ENCODE measurements at regions not wholly inside any gene's neighbourhood (a gene's known extent, or its start where the extent isn't known, plus 50 kb on each side); places are given as distances from the start of the nearest gene placed in this dataset.

DNA sequence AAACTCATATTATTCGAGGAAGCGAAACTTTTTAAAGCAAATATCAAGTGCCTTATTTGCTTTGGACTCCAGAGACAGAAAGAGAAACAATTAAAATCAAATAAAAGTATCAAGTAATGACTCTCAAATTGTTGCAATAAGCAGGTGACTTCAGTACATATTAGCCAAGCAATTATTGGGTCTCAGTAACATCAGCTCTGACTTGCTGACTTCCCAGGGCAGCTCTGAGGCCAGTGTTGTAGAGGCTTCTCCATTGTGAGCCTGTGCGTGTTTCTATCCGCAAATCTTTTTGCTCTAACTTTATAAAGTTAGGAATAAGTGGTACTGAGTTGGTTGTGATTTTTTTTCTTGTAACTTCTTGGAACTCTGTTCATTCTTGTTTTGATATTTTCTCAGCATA is 186.8 kb upstream of the PRLR start:
- TF ChIP-seq, protein P1, sequence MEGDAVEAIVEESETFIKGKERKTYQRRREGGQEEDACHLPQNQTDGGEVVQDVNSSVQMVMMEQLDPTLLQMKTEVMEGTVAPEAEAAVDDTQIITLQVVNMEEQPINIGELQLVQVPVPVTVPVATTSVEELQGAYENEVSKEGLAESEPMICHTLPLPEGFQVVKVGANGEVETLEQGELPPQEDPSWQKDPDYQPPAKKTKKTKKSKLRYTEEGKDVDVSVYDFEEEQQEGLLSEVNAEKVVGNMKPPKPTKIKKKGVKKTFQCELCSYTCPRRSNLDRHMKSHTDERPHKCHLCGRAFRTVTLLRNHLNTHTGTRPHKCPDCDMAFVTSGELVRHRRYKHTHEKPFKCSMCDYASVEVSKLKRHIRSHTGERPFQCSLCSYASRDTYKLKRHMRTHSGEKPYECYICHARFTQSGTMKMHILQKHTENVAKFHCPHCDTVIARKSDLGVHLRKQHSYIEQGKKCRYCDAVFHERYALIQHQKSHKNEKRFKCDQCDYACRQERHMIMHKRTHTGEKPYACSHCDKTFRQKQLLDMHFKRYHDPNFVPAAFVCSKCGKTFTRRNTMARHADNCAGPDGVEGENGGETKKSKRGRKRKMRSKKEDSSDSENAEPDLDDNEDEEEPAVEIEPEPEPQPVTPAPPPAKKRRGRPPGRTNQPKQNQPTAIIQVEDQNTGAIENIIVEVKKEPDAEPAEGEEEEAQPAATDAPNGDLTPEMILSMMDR (IDR thresholded peaks at IDR 0.05) = no peak
- no peak for TF ChIP-seq POLR2A (IDR thresholded peaks at IDR 0.05)
- TF ChIP-seq POLR2AphosphoS5 (IDR thresholded peaks at IDR 0.05) = no peak

Measured in suprapubic skin (tissue), 4 donors.